Endothelial cell of umbilical vein (primary cell): ENCODE measurements at regions not wholly inside any gene's neighbourhood (a gene's known extent, or its start where the extent isn't known, plus 50 kb on each side); places are given as distances from the start of the nearest gene placed in this dataset.

Experiments used
- BruUV-seq: library from RNA; stranded (reverse); fragments of 400-500 nt; replicated peaks from 2 replicates; lab custom pipeline; 2021; lab: Mats Ljungman, UMichigan
- CTCF ChIA-PET: fragments of 300-600, 350-600 bp; sonication (Branson Sonifier 250); formaldehyde crosslinking; loops from one replicate; lab custom pipeline; 2021; ENCODE audit warnings: antibody characterized with exemption, inconsistent platforms; lab: Charles Lee
- POLR2A ChIA-PET: fragments of 300-600, 350-600 bp; sonication (Branson Sonifier 250); formaldehyde crosslinking; loops from one replicate; lab custom pipeline; 2021; ENCODE audit warnings: antibody characterized with exemption, inconsistent platforms; lab: Charles Lee
- DNase-seq: peaks from one replicate; pipeline ENCODE4 v3.0.0-alpha.2; 2011; ENCODE audit warnings: low read depth, low spot score
- FAIRE-seq: peaks from 2 replicates; lab custom pipeline; 2011; peaks lifted over from hg19 to GRCh38; lab: Jason Lieb, UNC
- H2AFZ ChIP-seq: 2 replicates; pipeline ENCODE4 v1.6.0; 2012; ENCODE audit warnings: low read depth, low read length, control low read depth, inconsistent platforms
- H3K27ac ChIP-seq: 2 replicates; pipeline ENCODE4 v1.5.1; 2011; ENCODE audit warnings: low read depth, mild to moderate bottlenecking, control low read depth, low read length, moderate library complexity; ENCODE audit not compliant: insufficient read depth
- H3K27me3 ChIP-seq, 2 experiments: 2 replicates each; pipeline versions ENCODE4 v1.6.0 to v1.6.1; 2011; ENCODE audit warnings: low read length in 2 of 2, mixed read lengths in 1 of 2; ENCODE audit not compliant: control insufficient read depth in 2 of 2, insufficient read depth in 2 of 2
- H3K36me3 ChIP-seq, 2 experiments: 2 replicates in 1 of 2; 3 replicates in 1 of 2; pipeline ENCODE4 v1.5.1; 2011; ENCODE audit warnings: low read length in 2 of 2, mild to moderate bottlenecking in 1 of 2, moderate library complexity in 1 of 2; ENCODE audit not compliant: control insufficient read depth in 2 of 2, insufficient read depth in 2 of 2; ENCODE audit errors: extremely low read depth in 1 of 2
- H3K4me1 ChIP-seq: 3 replicates; pipeline ENCODE4 v1.5.1; 2011; ENCODE audit warnings: mild to moderate bottlenecking, low read length; ENCODE audit not compliant: control insufficient read depth, insufficient read depth; ENCODE audit errors: extremely low read depth
- H3K4me2 ChIP-seq: 2 replicates; pipeline ENCODE4 v1.6.1; 2011; ENCODE audit warnings: low read length, control low read depth, mixed read lengths; ENCODE audit not compliant: insufficient read depth
- H3K4me3 ChIP-seq, 3 experiments: fragments of 200-600 bp in 1 of 3; sonication (generic), shearing (Covaris generic) in 1 of 3; replicated peaks in 1 of 3; 2 replicates each; pipeline ENCODE4 v1.5.1; 2011 to 2016; ENCODE audit warnings: control low read depth in 3 of 3, low read length in 3 of 3, mild to moderate bottlenecking in 2 of 3, inconsistent platforms in 1 of 3, low read depth in 1 of 3, moderate library complexity in 1 of 3; ENCODE audit not compliant: insufficient read depth in 1 of 3
- H3K79me2 ChIP-seq: 2 replicates; pipeline ENCODE4 v1.6.0; 2012; ENCODE audit warnings: low read length, inconsistent platforms; ENCODE audit not compliant: control insufficient read depth, insufficient read depth
- H3K9ac ChIP-seq: replicated peaks from 2 replicates; pipeline ENCODE3; 2011; ENCODE audit warnings: low read length, control low read depth; ENCODE audit not compliant: insufficient read depth; ENCODE audit errors: extremely low read depth
- H3K9me1 ChIP-seq: replicated peaks from 3 replicates; pipeline ENCODE4 v1.6.0; 2011; ENCODE audit warnings: mild to moderate bottlenecking, low read length; ENCODE audit not compliant: control insufficient read depth, insufficient read depth; ENCODE audit errors: extremely low read depth
- H3K9me3 ChIP-seq: replicated peaks from 2 replicates; pipeline ENCODE4 v1.5.1; 2012; ENCODE audit warnings: low read length, inconsistent platforms; ENCODE audit not compliant: control insufficient read depth, insufficient read depth
- H4K20me1 ChIP-seq: replicated peaks from 2 replicates; pipeline ENCODE3; 2011; ENCODE audit warnings: mild to moderate bottlenecking, low read length; ENCODE audit not compliant: control insufficient read depth, insufficient read depth; ENCODE audit errors: extremely low read depth
- CTCF ChIP-seq, 2 donors: IDR thresholded peaks; 1 replicate in 1 of 2; 2 replicates in 1 of 2; pipeline ENCODE4 v1.5.1; 2011; ENCODE audit warnings: low read length in 2 of 2, mild to moderate bottlenecking in 2 of 2, moderate library complexity in 2 of 2, control low read depth in 1 of 2, inconsistent platforms in 1 of 2, low read depth in 1 of 2; ENCODE audit not compliant: insufficient read depth in 1 of 2; ENCODE audit errors: extremely low read depth in 1 of 2
- FOS ChIP-seq: IDR thresholded peaks from 2 replicates; pipeline ENCODE4 v1.6.1; 2011; ENCODE audit warnings: mild to moderate bottlenecking, low read length, moderate library complexity, borderline replicate concordance; ENCODE audit not compliant: insufficient read depth
- JUN ChIP-seq: IDR thresholded peaks from 2 replicates; pipeline ENCODE4 v1.6.1; 2011; ENCODE audit warnings: borderline replicate concordance, low read depth; ENCODE audit not compliant: insufficient read length, insufficient read depth
- MYC ChIP-seq: IDR thresholded peaks from one replicate; pipeline ENCODE4 v1.6.1; 2011; ENCODE audit warnings: mild to moderate bottlenecking, low read depth, low read length
- POLR2A ChIP-seq: IDR thresholded peaks from 2 replicates; pipeline ENCODE4 v1.6.1; 2012; ENCODE audit warnings: low read depth, mild to moderate bottlenecking, control low read depth, low read length
- POLR2AphosphoS5 ChIP-seq: IDR thresholded peaks from 2 replicates; pipeline ENCODE4 v1.6.1; 2012; ENCODE audit warnings: low read depth, mild to moderate bottlenecking, control low read depth, low read length, moderate library complexity; ENCODE audit not compliant: insufficient read depth
- dilution Hi-C: fragments of 300-500 bp; cut with MboI; formaldehyde crosslinking; loops from one replicate; pipeline ENCODE4 v1.15.0; 2019; ENCODE audit warnings: low sequenced_read_pairs; ENCODE audit not compliant: extremely low pct_ligation_motif_present
- intact Hi-C: fragments of 100-400 bp; cut with micrococcal nuclease; formaldehyde crosslinking; loops from one replicate; pipeline ENCODE4 v1.10.0; 2022

GRCh38 chr13:103168901-103169508 is 102.8 kb upstream of the SLC10A2 start:
- ChIA-PET POLR2A (no interaction called here), CTCF (no interaction called here)
- Histone ChIP-seq H3K9me1 (no peaks in the 10 kb centered on the region), H3K27me3 (no peaks in the 10 kb centered on the region), H3K9ac (no peak overlapping the region), H3K4me1 (no peaks in the 10 kb centered on the region), H3K4me3 (no peak overlapping the region), H3K36me3 (no peaks in the 10 kb centered on the region), H3K79me2 (no peaks in the 10 kb centered on the region), H4K20me1 (no peaks in the 10 kb centered on the region), H2AFZ (no peak overlapping the region), H3K27ac (no peak overlapping the region), H3K9me3 (peaks cover 2% of the 10 kb centered on the region), H3K4me2 (no peak overlapping the region)
- no TSS peak for BruUV-seq
- DNase-seq: no peak
- dilution Hi-C loops (no loop called here), intact Hi-C loops (no loop called here)
- TF ChIP-seq MYC: no peak
- no peak for TF ChIP-seq POLR2A
- no peak for TF ChIP-seq CTCF (IDR thresholded peaks at IDR 0.05; ENCODE audit: extremely low read depth in 1 of 2, insufficient read depth in 1 of 2, low read depth in 1 of 2, low read length in 2 of 2)
- TF ChIP-seq FOS: no peak
- FAIRE-seq: no peak

GRCh38 chr13:103164251-103164650 is 98.0 kb upstream of the SLC10A2 start:
- CTCF ChIA-PET: no interaction called here
- no peaks in the 10 kb centered on the region for H4K20me1 ChIP-seq

More at GRCh38 chr13:103164251-103164650, 98.0 kb upstream of the SLC10A2 start:
- BruUV-seq: no TSS peak
- H3K79me2 ChIP-seq: no peaks in the 10 kb centered on the region
- H3K36me3 ChIP-seq: no peaks in the 10 kb centered on the region
- DNase-seq: no peak
- dilution Hi-C loops: no loop called here
- H2AFZ ChIP-seq: no peak overlapping the region
- peaks cover 2% of the 10 kb centered on the region for H3K9me3 ChIP-seq
- no peak overlapping the region for H3K4me3 ChIP-seq
- no peak overlapping the region for H3K27ac ChIP-seq
- no peak for FAIRE-seq
- no peaks in the 10 kb centered on the region for H3K4me1 ChIP-seq
- intact Hi-C loops: no loop called here
- H3K4me2 ChIP-seq: no peak overlapping the region
- TF ChIP-seq POLR2AphosphoS5 (no peak), JUN (no peak)
- no peak overlapping the region for H3K9ac ChIP-seq
- no peaks in the 10 kb centered on the region for H3K9me1 ChIP-seq
- POLR2A ChIA-PET: no interaction called here
- no peaks in the 10 kb centered on the region for H3K27me3 ChIP-seq
